Transverse colon (tissue), 4 donors: ENCODE measurements at regions not wholly inside any gene's neighbourhood (a gene's known extent, or its start where the extent isn't known, plus 50 kb on each side); places are given as distances from the start of the nearest gene placed in this dataset.

ENCODE experiments used
- CTCF ChIP-seq, 5 experiments: fragments of 200-600 bp in 3 of 5; fragments of 450-650 bp in 2 of 5; sonication (generic) in 3 of 5; IDR thresholded peaks; 1 replicate in 2 of 5; 2 replicates in 3 of 5; pipeline ENCODE4 v1.5.1; 2016 to 2017; ENCODE audit warnings: antibody characterized with exemption in 5 of 5, inconsistent platforms in 3 of 5, mild to moderate bottlenecking in 2 of 5, moderate library complexity in 1 of 5
- EP300 ChIP-seq: sonication (generic); formaldehyde crosslinking; IDR thresholded peaks from one replicate; pipeline ENCODE4 v1.6.1; 2017; ENCODE audit warnings: antibody characterized with exemption, low read depth
- POLR2A ChIP-seq: fragments of 450-650 bp; IDR thresholded peaks from one replicate; pipeline ENCODE4 v1.6.1; 2016; ENCODE audit warnings: antibody characterized with exemption, mild to moderate bottlenecking, moderate library complexity
- POLR2AphosphoS5 ChIP-seq, 3 donors: sonication (generic); formaldehyde crosslinking; IDR thresholded peaks; one replicate each; pipeline ENCODE4 v1.6.1; 2016; ENCODE audit warnings: antibody characterized with exemption in 3 of 3

- TF ChIP-seq CTCF (IDR thresholded peaks at IDR 0.05) (no peak), POLR2AphosphoS5 (IDR thresholded peaks at IDR 0.05) (no peak), POLR2A (no peak), EP300 (no peak)
Measured at GRCh38 chr19:27796540-27796939, 1416.4 kb downstream of the UQCRFS1 start.
